Neural cell (in vitro differentiated cells): ENCODE measurements at regions not wholly inside any gene's neighbourhood (a gene's known extent, or its start where the extent isn't known, plus 50 kb on each side); places are given as distances from the start of the nearest gene placed in this dataset.

Experiments used
- H2AFZ ChIP-seq: fragments of 200-600, 300-800 bp; sonication (generic), shearing (Covaris generic); 2 replicates; pipeline ENCODE4 v1.6.0; 2014; ENCODE audit warnings: low read depth, mild to moderate bottlenecking, antibody characterized with exemption, low read length, moderate library complexity
- H3F3A ChIP-seq: fragments of 200-600 bp; shearing (Covaris generic); 2 replicates; pipeline ENCODE4 v1.6.1; 2016; ENCODE audit warnings: mild to moderate bottlenecking, moderate library complexity, mixed read lengths, antibody characterized with exemption, low read length; ENCODE audit not compliant: insufficient read depth, poor library complexity, severe bottlenecking
- H3K27ac ChIP-seq: fragments of 200-600, 300-800 bp; sonication (generic), shearing (Covaris generic); 2 replicates; pipeline ENCODE4 v1.5.1; 2014; ENCODE audit warnings: mild to moderate bottlenecking, low read length, moderate library complexity
- H3K27me3 ChIP-seq: fragments of 300-800, 200-600 bp; sonication (generic), shearing (Covaris generic); 2 replicates; pipeline ENCODE4 v1.6.0; 2014; ENCODE audit warnings: mild to moderate bottlenecking, low read depth, low read length, moderate library complexity; ENCODE audit not compliant: insufficient read depth
- H3K36me3 ChIP-seq: fragments of 300-800, 200-600 bp; sonication (generic), shearing (Covaris generic); 2 replicates; pipeline ENCODE4 v1.5.1; 2014; ENCODE audit warnings: mild to moderate bottlenecking, antibody characterized with exemption, low read length, moderate library complexity; ENCODE audit not compliant: insufficient read depth
- H3K4me2 ChIP-seq: fragments of 300-800, 200-600 bp; sonication (generic), shearing (Covaris generic); 2 replicates; pipeline ENCODE4 v1.6.0; 2014; ENCODE audit warnings: mild to moderate bottlenecking, low read length
- H3K4me3 ChIP-seq: fragments of 300-800, 200-600 bp; sonication (generic), shearing (Covaris generic); 2 replicates; pipeline ENCODE4 v1.5.1; 2014; ENCODE audit warnings: mild to moderate bottlenecking, low read length, moderate library complexity
- H3K79me2 ChIP-seq: fragments of 200-600 bp; shearing (Covaris generic); replicated peaks from 2 replicates; pipeline ENCODE4 v1.6.0; 2014; ENCODE audit warnings: mild to moderate bottlenecking, low read length, moderate library complexity; ENCODE audit not compliant: insufficient read depth
- H3K9ac ChIP-seq: fragments of 300-800, 200-600 bp; sonication (generic), shearing (Covaris generic); 2 replicates; pipeline ENCODE4 v1.6.1; 2016; ENCODE audit warnings: mild to moderate bottlenecking, low read length, mixed read lengths
- H3K9me2 ChIP-seq: fragments of 200-600 bp; shearing (Covaris generic); 2 replicates; pipeline ENCODE4 v1.6.1; 2016; ENCODE audit warnings: mild to moderate bottlenecking, low read length, mixed read lengths; ENCODE audit not compliant: insufficient read depth
- H3K9me3 ChIP-seq: fragments of 200-600, 300-800 bp; sonication (generic), shearing (Covaris generic); 2 replicates; pipeline ENCODE4 v1.6.1; 2016; ENCODE audit warnings: mild to moderate bottlenecking, mixed run types, low read length, moderate library complexity, mixed read lengths
- H4K20me1 ChIP-seq: fragments of 200-600 bp; shearing (Covaris generic); 2 replicates; pipeline ENCODE4 v1.6.1; 2016; ENCODE audit warnings: mild to moderate bottlenecking, mixed run types; ENCODE audit not compliant: insufficient read depth
- EP300 ChIP-seq: fragments of 450-650 bp; conservative IDR thresholded peaks from 2 replicates; pipeline ENCODE4 v1.6.1; 2014; ENCODE audit warnings: antibody characterized with exemption, mild to moderate bottlenecking, moderate library complexity; ENCODE audit not compliant: poor library complexity, severe bottlenecking
- EZH2 ChIP-seq: fragments of 200-600, 300-800 bp; shearing (Covaris generic), sonication (generic); IDR thresholded peaks from 2 replicates; pipeline ENCODE4 v1.6.1; 2014; ENCODE audit warnings: antibody characterized with exemption, low read length, borderline replicate concordance, mild to moderate bottlenecking; ENCODE audit not compliant: insufficient read depth, poor library complexity, severe bottlenecking
- MXI1 ChIP-seq: fragments of 450-650 bp; conservative IDR thresholded peaks from 2 replicates; pipeline ENCODE4 v1.6.1; 2014; ENCODE audit warnings: antibody characterized with exemption, mild to moderate bottlenecking; ENCODE audit not compliant: poor library complexity, severe bottlenecking
- POLR2AphosphoS5 ChIP-seq: IDR thresholded peaks from 2 replicates; pipeline ENCODE4 v1.6.1; 2012
- RAD21 ChIP-seq: fragments of 450-650 bp; conservative IDR thresholded peaks from 2 replicates; pipeline ENCODE4 v1.6.1; 2014; ENCODE audit warnings: antibody characterized with exemption, mild to moderate bottlenecking, moderate library complexity
- SMC3 ChIP-seq: fragments of 450-650 bp; conservative IDR thresholded peaks from 2 replicates; pipeline ENCODE4 v1.6.1; 2014; ENCODE audit warnings: antibody characterized with exemption, mild to moderate bottlenecking, moderate library complexity; ENCODE audit not compliant: poor library complexity
- TAF1 ChIP-seq: IDR thresholded peaks from 2 replicates; pipeline ENCODE4 v1.6.1; 2012; ENCODE audit warnings: low read depth
- TF ChIP-seq, protein P1 (sequence below): IDR thresholded peaks from 2 replicates; pipeline ENCODE4 v1.6.1; 2012; ENCODE audit warnings: borderline replicate concordance
- TF ChIP-seq, protein P2 (sequence below): fragments of 450-650 bp; IDR thresholded peaks from 2 replicates; pipeline ENCODE4 v1.5.1; 2014; ENCODE audit warnings: antibody characterized with exemption, mild to moderate bottlenecking, moderate library complexity; ENCODE audit not compliant: poor library complexity, severe bottlenecking

DNA sequence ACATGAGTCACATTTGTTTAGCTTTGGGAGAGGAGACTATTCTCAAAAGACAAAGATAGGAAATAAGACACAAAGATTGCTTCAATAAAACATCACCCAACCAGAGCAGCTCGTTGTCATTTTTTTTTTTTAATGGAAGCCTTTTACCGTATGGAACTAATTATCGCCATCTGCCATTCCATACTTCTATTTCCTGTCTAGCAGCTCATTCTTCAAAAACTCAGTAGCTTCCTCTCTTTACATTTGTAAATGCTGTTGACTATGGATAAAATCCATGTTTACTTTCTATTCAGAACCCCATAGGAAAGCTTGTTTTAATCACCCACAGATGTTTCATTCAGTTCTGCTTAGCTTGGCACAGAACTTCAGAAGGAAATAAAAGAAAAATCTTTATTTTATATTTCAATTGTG, 110.0 kb upstream of the PSMD7 start:
- Histone ChIP-seq H3K4me3 (no peak overlapping the region), H3K27ac (no peak overlapping the region), H3K79me2 (no peaks in the 10 kb centered on the region), H3K9me3 (no peaks in the 10 kb centered on the region), H2AFZ (no peak overlapping the region), H3K4me2 (no peak overlapping the region), H3K27me3 (no peaks in the 10 kb centered on the region), H3F3A (peaks cover 5% of the 10 kb centered on the region), H3K36me3 (no peaks in the 10 kb centered on the region), H4K20me1 (no peaks in the 10 kb centered on the region), H3K9ac (no peak overlapping the region), H3K9me2 (no peaks in the 10 kb centered on the region)
- TF ChIP-seq POLR2AphosphoS5: no peak
- no peak for TF ChIP-seq EP300
- no peak for TF ChIP-seq MXI1
- TF ChIP-seq, protein P1, sequence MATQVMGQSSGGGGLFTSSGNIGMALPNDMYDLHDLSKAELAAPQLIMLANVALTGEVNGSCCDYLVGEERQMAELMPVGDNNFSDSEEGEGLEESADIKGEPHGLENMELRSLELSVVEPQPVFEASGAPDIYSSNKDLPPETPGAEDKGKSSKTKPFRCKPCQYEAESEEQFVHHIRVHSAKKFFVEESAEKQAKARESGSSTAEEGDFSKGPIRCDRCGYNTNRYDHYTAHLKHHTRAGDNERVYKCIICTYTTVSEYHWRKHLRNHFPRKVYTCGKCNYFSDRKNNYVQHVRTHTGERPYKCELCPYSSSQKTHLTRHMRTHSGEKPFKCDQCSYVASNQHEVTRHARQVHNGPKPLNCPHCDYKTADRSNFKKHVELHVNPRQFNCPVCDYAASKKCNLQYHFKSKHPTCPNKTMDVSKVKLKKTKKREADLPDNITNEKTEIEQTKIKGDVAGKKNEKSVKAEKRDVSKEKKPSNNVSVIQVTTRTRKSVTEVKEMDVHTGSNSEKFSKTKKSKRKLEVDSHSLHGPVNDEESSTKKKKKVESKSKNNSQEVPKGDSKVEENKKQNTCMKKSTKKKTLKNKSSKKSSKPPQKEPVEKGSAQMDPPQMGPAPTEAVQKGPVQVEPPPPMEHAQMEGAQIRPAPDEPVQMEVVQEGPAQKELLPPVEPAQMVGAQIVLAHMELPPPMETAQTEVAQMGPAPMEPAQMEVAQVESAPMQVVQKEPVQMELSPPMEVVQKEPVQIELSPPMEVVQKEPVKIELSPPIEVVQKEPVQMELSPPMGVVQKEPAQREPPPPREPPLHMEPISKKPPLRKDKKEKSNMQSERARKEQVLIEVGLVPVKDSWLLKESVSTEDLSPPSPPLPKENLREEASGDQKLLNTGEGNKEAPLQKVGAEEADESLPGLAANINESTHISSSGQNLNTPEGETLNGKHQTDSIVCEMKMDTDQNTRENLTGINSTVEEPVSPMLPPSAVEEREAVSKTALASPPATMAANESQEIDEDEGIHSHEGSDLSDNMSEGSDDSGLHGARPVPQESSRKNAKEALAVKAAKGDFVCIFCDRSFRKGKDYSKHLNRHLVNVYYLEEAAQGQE: no peak
- TF ChIP-seq, protein P2, sequence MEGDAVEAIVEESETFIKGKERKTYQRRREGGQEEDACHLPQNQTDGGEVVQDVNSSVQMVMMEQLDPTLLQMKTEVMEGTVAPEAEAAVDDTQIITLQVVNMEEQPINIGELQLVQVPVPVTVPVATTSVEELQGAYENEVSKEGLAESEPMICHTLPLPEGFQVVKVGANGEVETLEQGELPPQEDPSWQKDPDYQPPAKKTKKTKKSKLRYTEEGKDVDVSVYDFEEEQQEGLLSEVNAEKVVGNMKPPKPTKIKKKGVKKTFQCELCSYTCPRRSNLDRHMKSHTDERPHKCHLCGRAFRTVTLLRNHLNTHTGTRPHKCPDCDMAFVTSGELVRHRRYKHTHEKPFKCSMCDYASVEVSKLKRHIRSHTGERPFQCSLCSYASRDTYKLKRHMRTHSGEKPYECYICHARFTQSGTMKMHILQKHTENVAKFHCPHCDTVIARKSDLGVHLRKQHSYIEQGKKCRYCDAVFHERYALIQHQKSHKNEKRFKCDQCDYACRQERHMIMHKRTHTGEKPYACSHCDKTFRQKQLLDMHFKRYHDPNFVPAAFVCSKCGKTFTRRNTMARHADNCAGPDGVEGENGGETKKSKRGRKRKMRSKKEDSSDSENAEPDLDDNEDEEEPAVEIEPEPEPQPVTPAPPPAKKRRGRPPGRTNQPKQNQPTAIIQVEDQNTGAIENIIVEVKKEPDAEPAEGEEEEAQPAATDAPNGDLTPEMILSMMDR: no peak
- no peak for TF ChIP-seq SMC3
- no peak for TF ChIP-seq RAD21
- no peak for TF ChIP-seq EZH2
- TF ChIP-seq TAF1: no peak

DNA sequence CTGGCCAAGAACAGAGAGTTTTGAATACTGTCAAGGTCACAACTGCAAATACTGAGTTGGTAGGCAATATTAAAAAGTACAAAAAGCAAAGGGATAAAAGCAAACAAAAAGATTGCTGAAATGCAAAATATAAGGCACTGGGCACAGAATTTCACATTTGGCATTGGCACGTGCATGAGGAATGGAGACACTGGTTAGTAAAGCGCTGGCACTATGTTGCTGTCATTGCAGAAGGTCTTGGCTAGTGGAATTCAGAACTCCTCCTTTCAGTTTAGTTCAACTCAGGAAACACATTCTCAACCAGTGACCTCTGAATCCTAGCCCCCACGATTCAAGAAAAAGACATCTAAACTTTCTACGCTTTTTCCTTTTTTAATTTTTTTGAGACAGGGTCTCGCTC, 111.8 kb upstream of the PSMD7 start:
- no peak overlapping the region for H2AFZ ChIP-seq
- no peak overlapping the region for H3K4me3 ChIP-seq
- no peaks in the 10 kb centered on the region for H3K36me3 ChIP-seq
- H3K9me3 ChIP-seq: no peaks in the 10 kb centered on the region
- TF ChIP-seq, protein P1: no peak
- TF ChIP-seq EP300: no peak
- TF ChIP-seq TAF1: no peak
- TF ChIP-seq EZH2: no peak
- TF ChIP-seq, protein P2: no peak
- no peak for TF ChIP-seq SMC3
- TF ChIP-seq POLR2AphosphoS5: no peak
- TF ChIP-seq RAD21: no peak
- TF ChIP-seq MXI1: no peak
- no peaks in the 10 kb centered on the region for H3K79me2 ChIP-seq
- H4K20me1 ChIP-seq: no peaks in the 10 kb centered on the region
- H3K9me2 ChIP-seq: no peaks in the 10 kb centered on the region
- no peak overlapping the region for H3K27ac ChIP-seq
- H3K9ac ChIP-seq: no peak overlapping the region
- H3K4me2 ChIP-seq: no peak overlapping the region
- peaks cover 5% of the 10 kb centered on the region for H3F3A ChIP-seq
- H3K27me3 ChIP-seq: no peaks in the 10 kb centered on the region
